GM19395 (cell line): ENCODE measurements at regions not wholly inside any gene's neighbourhood (a gene's known extent, or its start where the extent isn't known, plus 50 kb on each side); places are given as distances from the start of the nearest gene placed in this dataset.

Experiments used
- ATAC-seq: cut with Tn5 transposase; IDR thresholded peaks from one replicate; pipeline ENCODE4 v1.9.1; 2021; ENCODE audit warnings: mild to moderate bottlenecking, moderate library complexity; ENCODE audit not compliant: unreplicated experiment

- no peak for ATAC-seq
Measured at GRCh38 chr11:130582981-130583380, 134.5 kb downstream of the ADAMTS15 start.

- no peak for ATAC-seq
Measured at GRCh38 chr11:130583801-130584211, 135.4 kb downstream of the ADAMTS15 start.

GRCh38 chr11:130585545-130585944, 137.1 kb downstream of the ADAMTS15 start:
- ATAC-seq: no peak

GRCh38 chr11:130587658-130588057, 139.2 kb downstream of the ADAMTS15 start:
- ATAC-seq: no peak

GRCh38 chr11:130588471-130588870, 140.0 kb downstream of the ADAMTS15 start:
- no peak for ATAC-seq

GRCh38 chr11:130592056-130592455, 143.6 kb downstream of the ADAMTS15 start:
- ATAC-seq: no peak

GRCh38 chr11:130593064-130593463, 144.6 kb downstream of the ADAMTS15 start:
- ATAC-seq: no peak

GRCh38 chr11:130598433-130598832, 150.0 kb downstream of the ADAMTS15 start:
- ATAC-seq: no peak

- ATAC-seq: no peak
Measured at GRCh38 chr11:130599073-130599654, 150.7 kb downstream of the ADAMTS15 start.

- no peak for ATAC-seq
Measured at GRCh38 chr11:130600139-130600538, 151.7 kb downstream of the ADAMTS15 start.

GRCh38 chr11:130600616-130601015, 152.2 kb downstream of the ADAMTS15 start:
- ATAC-seq: no peak

GRCh38 chr11:130601141-130601540, 152.7 kb downstream of the ADAMTS15 start:
- ATAC-seq: no peak

GRCh38 chr11:130601764-130602460, 153.5 kb downstream of the ADAMTS15 start:
- ATAC-seq: no peak

GRCh38 chr11:130602641-130603334, 154.3 kb downstream of the ADAMTS15 start:
- ATAC-seq: no peak

- no peak for ATAC-seq
Measured at GRCh38 chr11:130603335-130603906, 155.0 kb downstream of the ADAMTS15 start.

- ATAC-seq: no peak
Measured at GRCh38 chr11:130604606-130605005, 156.2 kb downstream of the ADAMTS15 start.

- no peak for ATAC-seq
Measured at GRCh38 chr11:130606178-130606577, 157.7 kb downstream of the ADAMTS15 start.

- ATAC-seq: no peak
Measured at GRCh38 chr11:130606781-130607511, 158.5 kb downstream of the ADAMTS15 start.

GRCh38 chr11:130608287-130608686, 159.8 kb downstream of the ADAMTS15 start:
- ATAC-seq: no peak

- ATAC-seq: no peak
Measured at GRCh38 chr11:130609121-130610035, 160.9 kb downstream of the ADAMTS15 start.
